Loucy (cell line): ENCODE measurements at regions not wholly inside any gene's neighbourhood (a gene's known extent, or its start where the extent isn't known, plus 50 kb on each side); places are given as distances from the start of the nearest gene placed in this dataset.

Experiments used
- EZH2phosphoT487 ChIP-seq: fragments of 200-600 bp; IDR thresholded peaks from 2 replicates; pipeline ENCODE4 v1.6.1; 2018; ENCODE audit warnings: antibody characterized with exemption, mild to moderate bottlenecking, moderate library complexity, borderline replicate concordance
- TF ChIP-seq, protein P1 (sequence below): fragments of 200-600 bp; sonication (generic); conservative IDR thresholded peaks from 2 replicates; pipeline ENCODE4 v1.5.1; 2014; ENCODE audit warnings: mild to moderate bottlenecking, antibody characterized with exemption, low read length

DNA sequence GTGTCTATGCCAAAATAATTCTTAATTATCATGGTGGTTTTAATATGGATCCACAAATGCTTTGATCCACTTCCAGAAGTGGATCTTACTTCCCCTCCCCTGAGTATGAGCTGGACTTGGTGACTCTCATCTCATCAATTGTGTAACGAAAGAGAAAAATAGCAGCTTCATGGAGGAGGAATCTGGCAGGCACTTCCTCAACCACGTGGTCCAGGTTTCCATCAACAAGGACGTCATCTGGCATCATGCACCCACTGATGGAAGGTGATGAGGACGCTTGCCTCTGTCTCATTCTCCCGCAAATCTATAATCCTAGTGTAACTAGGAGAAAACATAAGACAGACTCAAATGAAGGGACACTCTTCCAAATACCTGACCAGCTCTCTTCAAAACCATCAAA, 54.6 kb upstream of the S1PR3 start:
- TF ChIP-seq, protein P1, sequence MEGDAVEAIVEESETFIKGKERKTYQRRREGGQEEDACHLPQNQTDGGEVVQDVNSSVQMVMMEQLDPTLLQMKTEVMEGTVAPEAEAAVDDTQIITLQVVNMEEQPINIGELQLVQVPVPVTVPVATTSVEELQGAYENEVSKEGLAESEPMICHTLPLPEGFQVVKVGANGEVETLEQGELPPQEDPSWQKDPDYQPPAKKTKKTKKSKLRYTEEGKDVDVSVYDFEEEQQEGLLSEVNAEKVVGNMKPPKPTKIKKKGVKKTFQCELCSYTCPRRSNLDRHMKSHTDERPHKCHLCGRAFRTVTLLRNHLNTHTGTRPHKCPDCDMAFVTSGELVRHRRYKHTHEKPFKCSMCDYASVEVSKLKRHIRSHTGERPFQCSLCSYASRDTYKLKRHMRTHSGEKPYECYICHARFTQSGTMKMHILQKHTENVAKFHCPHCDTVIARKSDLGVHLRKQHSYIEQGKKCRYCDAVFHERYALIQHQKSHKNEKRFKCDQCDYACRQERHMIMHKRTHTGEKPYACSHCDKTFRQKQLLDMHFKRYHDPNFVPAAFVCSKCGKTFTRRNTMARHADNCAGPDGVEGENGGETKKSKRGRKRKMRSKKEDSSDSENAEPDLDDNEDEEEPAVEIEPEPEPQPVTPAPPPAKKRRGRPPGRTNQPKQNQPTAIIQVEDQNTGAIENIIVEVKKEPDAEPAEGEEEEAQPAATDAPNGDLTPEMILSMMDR = no peak
- no peak for TF ChIP-seq EZH2phosphoT487
